Gastroesophageal sphincter (tissue), 3 donors: ENCODE measurements at regions not wholly inside any gene's neighbourhood (a gene's known extent, or its start where the extent isn't known, plus 50 kb on each side); places are given as distances from the start of the nearest gene placed in this dataset.

Experiments
- EP300 ChIP-seq: sonication (generic); formaldehyde crosslinking; IDR thresholded peaks from one replicate; pipeline ENCODE4 v1.6.1; 2017; ENCODE audit warnings: antibody characterized with exemption, mild to moderate bottlenecking
- POLR2A ChIP-seq, 2 donors: fragments of 450-650 bp; IDR thresholded peaks; one replicate each; pipeline ENCODE4 v1.6.1; 2017; ENCODE audit warnings: antibody characterized with exemption in 2 of 2, mild to moderate bottlenecking in 2 of 2, moderate library complexity in 1 of 2
- POLR2AphosphoS5 ChIP-seq: sonication (generic); formaldehyde crosslinking; IDR thresholded peaks from one replicate; pipeline ENCODE4 v1.6.1; 2017; ENCODE audit warnings: antibody characterized with exemption
- TF ChIP-seq, protein P1 (sequence below), 4 experiments: fragments of 200-600 bp in 2 of 4; fragments of 450-650 bp in 2 of 4; sonication (generic) in 1 of 4; IDR thresholded peaks; one replicate each; pipeline ENCODE4 v1.5.1; 2017 to 2019; ENCODE audit warnings: antibody characterized with exemption in 4 of 4, mild to moderate bottlenecking in 2 of 4, moderate library complexity in 2 of 4

DNA sequence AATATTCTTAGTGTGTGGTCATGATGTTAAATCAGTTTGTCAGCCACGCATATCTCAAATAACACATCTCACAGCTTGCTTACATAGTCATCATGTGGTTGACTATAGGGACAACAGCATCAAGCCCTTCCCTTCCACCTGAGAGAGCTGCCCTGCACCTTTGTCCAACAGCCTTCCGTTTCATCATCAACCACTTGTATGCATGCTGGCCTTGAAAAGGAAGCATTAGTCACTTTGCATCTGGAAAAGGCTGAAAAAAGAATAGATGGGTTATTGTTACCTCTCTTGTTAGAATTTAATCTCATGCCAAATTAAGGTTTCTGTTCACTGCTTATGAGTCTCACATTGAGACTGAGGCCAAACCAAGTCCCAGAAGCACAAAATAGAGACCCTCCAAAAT, 1586.5 kb upstream of the SEL1L start:
- TF ChIP-seq, protein P1, sequence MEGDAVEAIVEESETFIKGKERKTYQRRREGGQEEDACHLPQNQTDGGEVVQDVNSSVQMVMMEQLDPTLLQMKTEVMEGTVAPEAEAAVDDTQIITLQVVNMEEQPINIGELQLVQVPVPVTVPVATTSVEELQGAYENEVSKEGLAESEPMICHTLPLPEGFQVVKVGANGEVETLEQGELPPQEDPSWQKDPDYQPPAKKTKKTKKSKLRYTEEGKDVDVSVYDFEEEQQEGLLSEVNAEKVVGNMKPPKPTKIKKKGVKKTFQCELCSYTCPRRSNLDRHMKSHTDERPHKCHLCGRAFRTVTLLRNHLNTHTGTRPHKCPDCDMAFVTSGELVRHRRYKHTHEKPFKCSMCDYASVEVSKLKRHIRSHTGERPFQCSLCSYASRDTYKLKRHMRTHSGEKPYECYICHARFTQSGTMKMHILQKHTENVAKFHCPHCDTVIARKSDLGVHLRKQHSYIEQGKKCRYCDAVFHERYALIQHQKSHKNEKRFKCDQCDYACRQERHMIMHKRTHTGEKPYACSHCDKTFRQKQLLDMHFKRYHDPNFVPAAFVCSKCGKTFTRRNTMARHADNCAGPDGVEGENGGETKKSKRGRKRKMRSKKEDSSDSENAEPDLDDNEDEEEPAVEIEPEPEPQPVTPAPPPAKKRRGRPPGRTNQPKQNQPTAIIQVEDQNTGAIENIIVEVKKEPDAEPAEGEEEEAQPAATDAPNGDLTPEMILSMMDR (IDR thresholded peaks at IDR 0.05) = no peak
- TF ChIP-seq POLR2A (IDR thresholded peaks at IDR 0.05) (no peak), POLR2AphosphoS5 (no peak), EP300 (no peak)
